Kidney capillary endothelial cell (primary cell): ENCODE measurements at regions not wholly inside any gene's neighbourhood (a gene's known extent, or its start where the extent isn't known, plus 50 kb on each side); places are given as distances from the start of the nearest gene placed in this dataset.

Source experiments
- DNase-seq: peaks from one replicate; pipeline ENCODE4 v3.0.0-alpha.2; 2018; ENCODE audit warnings: low spot score

DNA sequence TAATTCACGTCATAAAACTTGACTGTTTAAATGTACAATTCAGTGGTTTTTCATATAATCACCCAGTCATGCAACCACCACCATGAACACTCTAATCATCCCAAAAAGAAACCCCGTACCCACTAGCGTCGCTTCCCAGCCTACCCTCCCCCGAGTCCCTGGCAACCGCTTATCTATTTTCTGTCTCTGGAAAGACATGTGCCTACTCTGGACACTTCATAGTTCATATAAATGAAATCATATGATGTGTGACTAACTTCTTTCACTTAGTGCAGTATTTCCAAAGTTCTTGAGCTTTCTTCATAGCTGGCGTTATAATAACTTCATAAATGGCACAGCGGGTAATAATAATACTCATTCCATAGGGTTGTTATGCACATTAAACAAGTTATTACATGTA lies 215.2 kb downstream of the MYLK4 start:
- DNase-seq, result no peak

DNA sequence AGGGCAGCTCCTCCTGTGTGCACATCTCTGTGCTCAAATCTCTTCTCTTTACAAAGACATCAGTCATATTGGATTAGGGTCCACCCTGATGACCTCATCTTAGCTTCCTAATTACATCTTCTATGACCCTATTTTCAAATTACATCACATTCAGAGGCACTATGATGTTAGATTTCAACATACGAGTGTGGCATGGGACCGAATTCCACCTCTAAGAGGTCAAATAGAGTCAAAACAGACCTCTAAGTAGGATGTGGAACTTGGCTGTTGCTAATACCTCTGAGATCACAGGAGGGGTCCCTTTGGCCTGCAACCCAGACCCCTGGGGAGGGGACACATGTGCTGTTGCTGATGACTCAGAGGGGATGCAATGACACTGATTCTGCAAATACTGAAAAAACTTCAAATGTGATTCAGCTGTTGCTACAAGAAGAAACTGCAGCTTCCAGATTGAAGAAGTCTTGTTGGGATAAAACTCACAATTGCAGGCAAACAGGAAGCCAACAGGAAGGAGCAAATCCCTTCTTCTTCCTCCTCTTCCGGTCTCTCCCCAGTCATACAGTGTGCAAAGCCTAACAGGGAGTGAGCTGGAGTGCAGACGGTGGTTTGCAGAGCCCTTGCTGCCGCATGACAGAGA lies 216.2 kb downstream of the MYLK4 start:
- peak; percentile 30 for DNase-seq

DNA sequence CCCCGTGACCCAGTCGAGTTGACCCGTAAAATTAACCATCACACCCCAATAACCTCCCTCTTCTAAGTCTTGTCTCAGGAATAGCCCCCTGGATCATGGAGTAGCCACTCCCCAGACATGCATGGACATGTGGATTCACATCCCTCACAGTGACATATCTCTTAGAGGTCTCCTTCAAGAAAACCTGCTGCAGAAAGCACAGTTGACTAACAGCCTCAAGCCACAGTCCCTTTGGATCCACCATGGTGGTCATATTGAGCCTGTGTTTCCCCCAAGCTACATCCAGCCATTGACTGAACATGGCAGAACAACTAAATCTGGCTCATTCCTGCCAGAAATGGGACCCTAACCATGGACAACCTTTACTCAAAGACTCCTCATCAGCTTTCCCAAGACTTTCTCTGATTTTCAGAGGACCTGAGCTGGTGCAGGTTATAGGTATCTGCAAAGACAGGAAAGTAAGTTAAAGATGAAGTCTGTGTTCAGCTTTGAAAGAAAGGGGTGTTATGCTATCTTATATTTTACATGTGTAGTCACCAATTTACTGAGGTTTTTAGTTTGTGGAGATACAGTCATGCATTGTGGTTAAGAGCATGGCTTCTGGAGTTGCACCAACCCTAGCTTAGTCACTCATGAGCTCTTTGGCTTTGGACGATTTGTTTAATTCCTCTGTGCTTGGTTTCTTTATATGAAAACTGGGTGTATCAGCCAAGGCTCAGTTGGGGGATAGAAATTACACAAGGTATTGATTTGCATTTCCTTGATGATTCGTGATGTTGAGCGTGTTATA lies 219.1 kb downstream of the MYLK4 start:
- DNase-seq, result no peak

DNA sequence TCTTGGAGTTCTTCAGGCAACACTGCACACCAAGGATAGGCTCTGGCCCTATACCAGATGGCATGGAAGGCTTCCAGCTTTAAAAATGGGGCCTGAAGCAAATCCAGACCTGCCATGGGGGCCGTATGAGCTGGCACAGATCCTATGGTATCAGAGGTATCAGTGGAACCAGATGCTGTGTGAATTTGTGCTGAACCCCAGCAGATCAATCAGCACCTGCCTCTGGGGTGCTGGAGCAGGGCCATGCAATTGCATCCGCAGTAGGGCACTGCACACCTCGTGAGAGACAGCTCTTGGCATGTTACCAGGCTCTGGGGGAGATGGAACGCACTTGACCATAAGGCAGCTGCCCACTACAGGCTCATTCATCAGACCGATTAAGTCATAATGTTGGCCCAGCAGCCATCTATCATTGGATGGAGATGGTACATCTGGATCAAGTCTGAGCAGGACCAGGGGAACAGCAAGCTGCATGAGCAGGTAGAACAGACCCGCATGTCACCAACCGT lies 221.5 kb downstream of the MYLK4 start:
- no peak for DNase-seq

DNA sequence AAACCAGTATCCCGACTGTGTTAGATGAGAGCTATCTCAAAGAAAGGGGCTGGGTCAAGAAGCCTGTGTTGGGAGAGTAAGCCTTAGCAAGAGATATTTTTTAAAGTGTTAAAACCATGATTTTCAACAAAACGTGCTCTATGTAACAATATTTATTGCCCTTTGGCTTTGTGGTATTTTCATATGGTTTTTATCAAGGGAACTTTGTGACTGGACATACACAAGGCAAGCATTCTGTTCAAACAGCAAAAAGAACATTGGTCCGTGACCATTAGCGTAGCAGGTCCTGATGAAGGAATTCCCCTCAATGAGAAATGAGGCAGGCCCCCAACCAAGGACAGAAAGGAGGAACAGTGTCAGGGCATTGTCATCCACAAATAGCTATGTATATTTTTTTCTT lies 222.6 kb downstream of the MYLK4 start:
- DNase-seq, result no peak

DNA sequence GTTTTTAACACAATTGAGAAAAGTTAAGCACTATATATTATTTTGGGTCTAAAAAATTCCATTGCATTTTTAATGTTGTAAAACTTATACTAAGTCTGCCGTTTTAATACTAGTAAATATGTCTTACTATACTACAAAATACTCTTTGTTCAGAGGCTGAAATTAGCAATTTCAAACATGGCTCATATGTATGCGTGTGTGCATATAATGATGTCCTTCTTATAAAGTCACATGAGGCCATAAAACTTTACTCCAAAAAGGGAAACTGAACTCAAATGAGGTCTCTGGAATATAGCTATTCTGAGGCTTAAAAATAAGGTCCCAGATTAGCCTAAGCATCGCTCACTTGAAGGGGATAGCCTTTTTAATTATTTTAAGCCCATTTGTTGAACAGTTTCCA lies 224.0 kb downstream of the MYLK4 start:
- no peak for DNase-seq

DNA sequence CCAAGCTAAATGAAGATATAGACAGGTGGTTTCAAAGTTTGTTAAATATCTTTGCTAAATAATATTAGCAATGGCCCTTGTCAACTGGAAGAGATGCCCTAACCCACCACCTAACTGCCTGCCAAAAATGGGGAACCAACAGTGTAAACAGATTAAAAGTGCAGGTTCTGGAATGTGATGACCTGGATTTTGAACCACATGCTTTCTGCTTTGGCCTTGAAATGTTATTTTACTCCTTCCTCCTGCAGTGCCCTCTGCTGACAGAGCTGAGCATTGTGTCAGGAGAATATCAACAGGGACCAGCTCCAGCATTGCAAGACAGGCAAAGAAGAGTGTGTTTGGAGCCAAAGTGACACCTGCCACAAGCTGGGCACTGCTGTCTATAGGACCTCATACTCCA lies 226.6 kb downstream of the MYLK4 start:
- no peak for DNase-seq

DNA sequence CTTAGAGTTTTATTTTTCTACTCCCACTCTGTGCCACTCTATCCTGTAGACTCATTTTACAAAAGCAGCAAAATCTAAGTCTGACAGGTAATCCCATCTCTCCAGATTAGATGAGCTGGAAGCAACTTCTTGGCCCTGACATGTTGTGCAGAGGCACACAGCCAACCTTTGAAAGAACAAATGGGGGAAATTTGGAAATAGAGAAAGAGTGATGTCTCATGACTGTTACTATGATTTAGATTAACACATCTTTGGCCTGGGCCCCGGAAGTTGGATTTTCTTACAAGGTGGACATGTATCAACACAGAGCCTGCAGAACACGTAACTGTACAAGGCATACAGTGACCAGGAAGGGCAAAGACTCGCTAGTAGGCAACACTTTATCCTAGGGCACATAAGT lies 227.7 kb downstream of the MYLK4 start:
- no peak for DNase-seq

DNA sequence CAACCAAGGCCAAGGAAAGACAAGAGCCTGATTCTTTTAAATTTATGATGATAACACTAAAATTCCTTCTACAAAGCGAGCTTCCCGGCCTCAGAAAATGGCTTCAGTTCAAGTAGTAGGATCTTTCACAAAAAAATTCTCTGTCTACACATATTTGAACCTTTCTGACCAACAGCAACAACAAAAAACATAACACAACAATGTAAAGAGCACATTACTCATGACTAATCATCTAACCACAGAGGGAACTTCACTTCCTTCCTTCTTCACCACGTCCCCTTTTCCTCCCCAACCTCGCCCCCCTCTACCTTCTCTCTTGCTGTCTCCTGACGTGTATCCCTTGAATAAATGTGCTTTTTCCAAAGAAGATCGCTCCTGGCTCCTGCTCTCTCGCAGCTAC lies 228.2 kb downstream of the MYLK4 start:
- DNase-seq, result no peak

DNA sequence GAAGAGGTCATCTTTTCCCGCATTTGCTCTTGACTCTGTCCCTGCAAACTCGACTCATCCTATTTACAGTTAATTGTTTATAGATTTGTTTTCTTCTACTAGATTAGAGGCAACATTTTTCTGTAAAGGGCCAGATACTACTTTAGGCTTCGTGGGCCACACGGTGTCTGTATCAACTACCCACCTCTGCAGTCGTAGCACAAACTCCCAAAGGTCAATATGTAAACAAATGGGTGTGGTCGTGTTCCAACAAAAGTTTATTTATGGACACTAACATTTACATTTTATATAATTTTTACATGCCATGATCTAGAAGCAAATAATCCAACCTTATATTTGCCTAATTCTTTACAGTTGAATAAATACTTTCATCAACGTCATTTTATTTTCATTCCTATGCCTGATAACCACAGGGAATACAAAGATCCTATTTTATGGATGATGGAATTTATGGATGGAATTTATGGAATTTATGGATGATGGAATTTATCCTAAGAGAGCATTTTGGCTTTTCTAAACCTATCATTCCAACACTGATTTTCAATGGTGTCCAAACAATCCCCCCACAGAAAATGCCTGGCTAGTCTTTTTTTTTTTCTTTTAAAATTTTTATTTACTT lies 232.8 kb downstream of the MYLK4 start:
- DNase-seq, result no peak

DNA sequence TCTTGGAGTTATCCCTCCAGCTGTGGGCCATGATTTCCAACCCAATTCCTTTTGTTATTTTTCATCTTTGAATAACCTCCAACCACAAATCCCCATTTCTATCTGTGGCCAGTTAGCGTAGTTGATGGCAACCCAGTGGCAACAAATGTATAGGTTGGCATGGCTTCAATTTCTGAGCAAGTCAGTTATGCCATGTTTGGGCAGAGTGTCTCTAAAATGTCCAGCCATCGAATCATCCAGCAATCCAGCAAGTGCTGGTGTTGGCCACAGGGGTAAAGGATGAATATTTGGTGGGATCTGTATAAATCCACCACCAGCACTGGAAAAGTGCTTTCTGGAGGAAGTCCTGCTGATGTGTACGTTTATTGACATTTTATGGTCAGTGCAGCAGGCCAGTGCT lies 233.3 kb downstream of the MYLK4 start:
- no peak for DNase-seq

DNA sequence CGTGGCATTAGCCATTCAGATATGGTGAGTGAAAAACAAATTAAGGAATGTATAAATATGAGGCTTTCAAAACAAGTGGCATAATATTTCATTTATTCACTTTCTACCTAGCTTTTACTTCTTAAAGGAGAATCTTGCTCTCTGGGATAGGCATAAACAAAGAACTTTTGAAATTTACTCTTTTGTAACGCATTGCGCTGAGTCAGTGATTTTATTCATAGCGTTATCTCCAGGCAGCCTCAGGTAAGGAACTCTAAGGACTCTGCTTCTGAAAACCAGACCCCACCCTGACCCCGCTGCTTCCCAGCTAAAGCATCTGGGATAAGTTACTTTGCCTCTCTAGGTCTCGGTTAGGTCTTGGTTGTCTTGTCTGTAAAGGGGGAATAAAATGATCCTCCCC lies 234.7 kb downstream of the MYLK4 start:
- DNase-seq, result no peak

DNA sequence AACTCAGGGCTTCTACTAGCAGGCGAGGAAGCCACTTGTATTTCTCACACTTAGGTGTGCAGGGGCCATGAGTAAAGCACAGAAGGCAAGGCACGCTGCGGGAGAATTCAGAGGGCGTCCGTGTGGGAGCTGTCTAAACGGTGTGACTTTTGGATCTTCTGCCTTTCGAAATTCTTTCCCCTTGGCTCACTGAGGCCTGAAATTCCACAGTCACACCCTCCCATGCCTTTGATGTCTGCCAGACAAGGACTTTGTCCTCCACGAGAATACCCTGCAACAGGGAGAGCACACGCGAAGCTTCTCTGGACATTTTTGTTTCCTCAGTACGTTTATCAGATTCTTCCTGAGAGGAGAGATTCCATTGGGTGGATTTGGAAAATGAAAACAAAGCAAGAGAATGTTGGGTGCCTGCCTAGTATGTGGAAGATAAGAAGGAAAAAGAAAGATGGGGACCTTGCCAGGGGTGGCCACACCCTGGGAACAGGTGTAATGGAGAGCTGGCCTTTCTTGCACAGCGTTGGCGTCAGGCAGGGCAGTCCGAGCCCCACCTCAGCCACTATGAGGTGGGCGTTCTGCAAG lies 235.7 kb downstream of the MYLK4 start:
- no peak for DNase-seq

DNA sequence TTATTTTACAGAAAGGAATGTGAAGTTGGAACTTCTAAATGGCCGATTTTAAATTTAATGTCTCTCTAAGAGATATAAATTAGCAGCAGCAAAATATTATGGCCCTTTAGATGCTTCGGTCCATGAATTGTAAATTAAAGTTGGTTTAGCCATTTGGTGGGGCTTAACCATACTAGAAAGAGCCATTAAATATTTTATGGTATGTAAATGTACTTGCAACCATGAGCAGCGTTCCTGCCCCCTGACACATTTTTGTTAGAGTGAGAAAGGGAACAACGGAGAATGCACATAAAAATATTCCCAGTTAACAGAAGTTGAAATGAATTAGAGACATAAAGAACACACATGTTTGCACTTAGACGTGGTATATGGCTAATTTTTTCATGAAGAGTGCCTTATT lies 237.9 kb downstream of the MYLK4 start:
- DNase-seq, result no peak

DNA sequence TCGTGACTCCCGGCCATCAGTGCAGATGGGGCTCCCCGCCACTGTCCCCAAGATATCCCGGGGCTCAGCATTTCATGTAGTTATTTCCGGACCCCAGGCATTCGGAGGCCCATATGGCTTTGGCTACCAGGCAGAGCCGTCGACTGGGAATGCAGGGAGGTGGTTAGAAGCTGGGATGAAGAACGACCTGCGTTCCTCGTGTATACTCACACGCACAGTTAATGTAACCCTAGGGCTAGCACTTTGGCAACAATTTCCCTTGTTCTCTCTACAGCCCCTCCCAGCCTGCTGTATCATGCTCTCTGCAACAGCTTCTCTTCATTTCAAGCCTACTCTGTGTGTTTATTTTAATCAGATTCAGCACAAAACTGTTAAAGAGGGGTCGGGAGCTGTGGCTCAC lies 240.4 kb downstream of the MYLK4 start:
- no peak for DNase-seq

DNA sequence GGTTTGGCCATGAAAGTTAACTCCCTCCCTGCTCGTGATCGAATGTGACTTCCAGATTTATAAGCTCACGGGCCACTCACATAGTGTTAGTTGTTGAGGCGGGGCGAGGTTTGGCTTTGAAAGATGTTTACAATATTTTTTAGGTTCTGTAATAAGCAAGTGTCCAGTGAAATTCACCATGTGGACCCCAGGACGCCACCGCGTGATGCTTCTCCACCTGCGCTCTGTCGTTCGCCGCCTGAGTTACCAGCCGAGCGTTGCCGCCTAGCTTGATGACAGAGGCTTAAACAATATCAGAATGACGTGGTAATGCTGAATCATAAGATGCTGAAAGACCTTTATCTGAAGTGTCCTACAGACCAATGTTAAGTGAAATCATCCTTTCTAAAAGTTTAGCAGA lies 241.0 kb downstream of the MYLK4 start:
- DNase-seq, result no peak

DNA sequence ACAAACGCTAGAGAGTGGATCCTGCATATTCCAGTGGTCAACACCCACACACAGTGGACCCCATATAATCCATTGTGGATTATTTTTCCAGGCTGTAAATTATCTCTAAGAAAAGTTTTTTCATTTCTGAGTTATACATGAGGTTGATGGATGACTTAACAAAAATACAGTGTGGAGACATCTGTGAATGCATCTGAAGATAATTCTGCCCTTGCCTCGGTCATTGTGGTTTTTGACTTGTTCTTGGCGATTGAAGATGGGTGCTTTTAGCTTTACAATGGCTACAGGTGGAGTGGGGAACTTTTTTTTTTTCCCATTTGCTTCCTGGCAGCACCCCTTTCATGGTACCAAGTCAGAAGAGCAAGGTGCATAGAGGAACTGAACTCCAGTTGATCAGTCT lies 242.7 kb downstream of the MYLK4 start:
- DNase-seq, result no peak

DNA sequence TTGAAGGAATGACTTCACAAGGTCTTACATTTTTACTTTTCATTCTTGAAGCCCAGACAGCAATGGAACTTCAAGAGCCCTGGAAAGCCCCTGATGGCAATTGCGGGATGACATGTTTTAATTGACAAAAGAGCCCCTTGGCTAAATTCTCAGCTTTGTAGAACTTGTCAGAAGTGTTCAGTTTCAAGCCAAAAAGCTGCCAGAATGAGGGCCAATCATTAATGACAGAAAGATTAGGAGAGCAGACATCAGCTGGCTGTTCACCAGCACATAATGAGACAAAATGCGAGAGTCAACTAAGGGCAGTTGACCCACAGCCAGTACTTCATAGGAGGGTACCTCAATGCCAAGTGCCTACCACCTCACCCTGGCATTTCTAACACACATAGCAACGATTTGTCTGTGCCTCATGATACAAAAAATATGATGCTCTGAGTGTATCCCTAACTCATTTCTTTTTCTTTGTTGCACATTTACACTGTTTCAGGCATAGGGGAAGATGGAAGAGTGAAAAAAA lies 243.1 kb downstream of the MYLK4 start:
- no peak for DNase-seq

DNA sequence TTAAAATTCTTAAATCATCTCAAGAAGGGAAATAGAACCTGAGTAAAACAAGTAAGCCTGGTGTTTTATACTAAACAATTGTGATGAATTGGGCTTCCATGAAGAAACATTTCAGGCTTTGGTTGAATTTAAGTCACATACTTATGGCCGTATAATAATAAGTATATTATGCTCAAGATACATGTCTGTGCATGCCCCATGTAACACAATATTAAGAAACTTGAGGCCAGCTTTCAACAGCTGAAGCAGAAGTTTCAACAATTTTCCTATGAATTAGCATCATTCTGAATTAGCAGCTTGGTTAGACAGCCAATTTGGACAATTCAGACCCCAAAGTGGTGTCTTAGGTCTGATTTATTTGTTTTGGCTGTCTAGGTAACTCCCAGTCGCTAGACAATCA lies 243.7 kb downstream of the MYLK4 start:
- no peak for DNase-seq

DNA sequence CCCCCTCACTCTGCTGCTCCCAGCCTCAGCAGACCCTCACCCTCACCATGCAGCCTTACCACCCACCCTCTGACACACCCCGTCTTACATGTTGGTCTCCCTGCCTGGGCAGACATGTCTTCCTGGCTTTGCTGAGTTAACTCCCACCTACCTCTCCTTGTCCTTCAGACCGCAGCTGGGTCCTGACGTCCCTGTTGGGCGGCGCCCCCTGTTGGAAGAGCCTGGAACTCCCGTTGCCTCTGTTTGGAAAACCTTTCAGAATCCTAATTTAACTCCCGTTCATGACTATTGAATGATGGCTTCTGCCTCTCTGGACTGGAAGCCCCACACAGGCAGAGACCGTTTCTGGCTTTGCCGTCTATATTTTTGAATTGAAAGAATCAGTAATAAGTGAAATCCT lies 245.1 kb downstream of the MYLK4 start:
- no peak for DNase-seq

DNA sequence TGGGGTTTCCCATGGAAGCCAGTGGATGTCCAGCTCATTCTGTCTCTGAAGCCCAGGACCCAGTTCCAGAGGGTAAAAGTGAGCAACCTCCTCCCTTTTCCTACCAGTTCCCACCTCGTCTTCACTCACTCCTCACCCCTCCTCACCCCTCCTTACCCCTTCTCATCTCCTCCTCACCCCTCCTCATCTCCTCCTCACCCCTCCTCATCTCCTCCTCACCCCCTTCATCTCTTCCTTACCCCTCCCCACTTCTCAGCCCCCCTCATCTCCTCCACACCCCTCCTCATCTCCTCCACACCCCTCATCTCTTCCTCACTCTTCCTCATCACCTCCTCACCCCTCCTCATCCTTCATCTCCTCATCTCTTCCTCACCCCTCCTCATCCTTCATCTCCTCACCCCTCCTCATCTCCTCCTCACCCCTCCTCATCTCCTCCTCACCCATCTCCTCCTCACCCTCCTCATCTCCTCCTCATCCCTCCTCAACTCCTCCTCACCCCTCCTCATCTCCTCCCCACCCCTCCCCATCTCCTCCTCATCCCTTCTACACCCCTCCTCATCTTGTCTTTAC lies 246.1 kb downstream of the MYLK4 start:
- no peak for DNase-seq

DNA sequence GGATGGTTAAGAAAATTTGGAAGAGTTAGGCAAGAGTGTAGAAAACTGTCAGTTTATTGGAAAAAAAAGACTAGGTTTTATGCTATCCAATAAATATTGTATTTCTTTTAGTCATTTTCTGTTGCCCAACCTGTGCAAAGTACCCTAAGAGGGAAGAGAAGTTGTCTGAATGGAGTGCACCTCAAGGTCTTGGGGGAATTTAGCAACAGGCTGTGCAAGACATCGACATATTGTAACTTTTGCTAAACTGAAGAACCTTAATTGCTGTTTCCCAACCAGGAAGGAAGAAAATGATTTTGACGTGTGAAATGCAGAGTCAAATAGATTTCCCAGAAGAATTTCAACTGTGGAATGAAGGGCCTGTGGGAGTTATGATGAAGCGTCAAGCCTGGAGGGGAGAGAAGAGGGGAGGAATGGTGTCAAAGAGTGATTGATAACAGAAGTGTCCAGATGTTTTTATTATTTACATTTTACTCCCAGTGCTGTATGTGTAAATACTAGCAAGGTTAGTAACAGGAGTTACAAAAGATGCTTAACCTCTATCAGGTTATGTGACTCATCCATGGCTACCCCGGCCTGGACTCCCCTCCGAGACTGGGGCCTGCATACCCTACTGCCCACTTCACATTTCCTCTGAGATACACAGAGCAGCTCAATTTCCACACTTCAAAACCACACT lies 246.8 kb downstream of the MYLK4 start:
- no peak for DNase-seq
